ENCODE measurements at regions not wholly inside any gene's neighbourhood (a gene's known extent, or its start where the extent isn't known, plus 50 kb on each side); places are given as distances from the start of the nearest gene placed in this dataset.
"Not testable (repeated sequence)": the region's sequence is repeated elsewhere in the genome, so short reads cannot be mapped to it uniquely, and the experiment has no call there.

GRCh38 chr16:21542491-21543124 lies 56.8 kb upstream of the METTL9 start:
- TF ChIP-seq EP300 (IDR thresholded peaks at IDR 0.05), result not testable (repeated sequence)
- TF ChIP-seq, protein P1, sequence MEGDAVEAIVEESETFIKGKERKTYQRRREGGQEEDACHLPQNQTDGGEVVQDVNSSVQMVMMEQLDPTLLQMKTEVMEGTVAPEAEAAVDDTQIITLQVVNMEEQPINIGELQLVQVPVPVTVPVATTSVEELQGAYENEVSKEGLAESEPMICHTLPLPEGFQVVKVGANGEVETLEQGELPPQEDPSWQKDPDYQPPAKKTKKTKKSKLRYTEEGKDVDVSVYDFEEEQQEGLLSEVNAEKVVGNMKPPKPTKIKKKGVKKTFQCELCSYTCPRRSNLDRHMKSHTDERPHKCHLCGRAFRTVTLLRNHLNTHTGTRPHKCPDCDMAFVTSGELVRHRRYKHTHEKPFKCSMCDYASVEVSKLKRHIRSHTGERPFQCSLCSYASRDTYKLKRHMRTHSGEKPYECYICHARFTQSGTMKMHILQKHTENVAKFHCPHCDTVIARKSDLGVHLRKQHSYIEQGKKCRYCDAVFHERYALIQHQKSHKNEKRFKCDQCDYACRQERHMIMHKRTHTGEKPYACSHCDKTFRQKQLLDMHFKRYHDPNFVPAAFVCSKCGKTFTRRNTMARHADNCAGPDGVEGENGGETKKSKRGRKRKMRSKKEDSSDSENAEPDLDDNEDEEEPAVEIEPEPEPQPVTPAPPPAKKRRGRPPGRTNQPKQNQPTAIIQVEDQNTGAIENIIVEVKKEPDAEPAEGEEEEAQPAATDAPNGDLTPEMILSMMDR (IDR thresholded peaks at IDR 0.05), result not testable (repeated sequence)

Measured in upper lobe of left lung (tissue), 4 donors.